HG03442 (cell line): ENCODE measurements at regions not wholly inside any gene's neighbourhood (a gene's known extent, or its start where the extent isn't known, plus 50 kb on each side); places are given as distances from the start of the nearest gene placed in this dataset.
"Not testable (repeated sequence)": the region's sequence is repeated elsewhere in the genome, so short reads cannot be mapped to it uniquely, and the experiment has no call there.

Experiments
- ATAC-seq: cut with Tn5 transposase; IDR thresholded peaks from one replicate; pipeline ENCODE4 v1.9.1; 2021; ENCODE audit warnings: mild to moderate bottlenecking, moderate library complexity; ENCODE audit not compliant: unreplicated experiment

DNA sequence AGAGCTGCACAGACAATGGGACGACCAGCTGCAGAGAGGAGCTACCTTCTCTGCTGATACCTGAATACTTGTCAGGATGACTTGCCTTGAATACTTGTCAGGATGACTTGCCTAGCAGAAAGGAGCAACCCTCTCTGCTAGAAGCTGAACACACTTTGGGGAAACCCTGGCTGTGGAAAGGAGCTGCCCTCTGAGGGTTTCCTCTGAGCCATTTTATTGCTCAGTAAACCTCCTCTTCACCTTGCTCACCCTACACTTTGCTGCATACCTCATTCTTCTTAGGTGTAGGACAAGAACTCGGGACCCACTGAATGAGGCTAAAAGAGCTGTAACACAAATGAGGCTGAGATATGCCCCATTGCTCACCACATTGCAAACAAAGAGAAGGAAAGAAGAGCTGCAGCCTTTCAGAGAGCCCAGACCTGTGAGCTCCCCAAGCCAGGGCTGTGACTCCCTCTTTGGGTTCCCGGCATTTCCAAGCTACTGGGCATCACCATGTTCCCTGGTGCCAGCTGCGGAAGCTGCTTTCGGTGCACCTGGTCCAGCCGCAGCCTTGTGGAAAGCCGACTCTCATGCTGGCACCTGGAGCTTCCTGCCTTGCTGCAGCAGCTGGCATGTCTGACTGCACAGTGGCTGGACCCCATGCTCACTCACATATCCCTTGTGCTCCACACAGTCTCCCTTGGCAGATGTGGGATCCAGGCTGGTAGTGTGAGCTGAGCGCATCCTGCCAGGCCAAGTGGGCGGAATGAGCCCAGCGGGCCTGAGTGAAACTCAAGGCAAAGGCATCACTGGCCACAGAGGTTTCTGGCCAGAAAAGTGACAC is 106.7 kb upstream of the AHI1 start:
- no peak for ATAC-seq

- ATAC-seq: no peak
Measured at GRCh38 chr6:135605278-135605790, 107.8 kb upstream of the AHI1 start.

DNA sequence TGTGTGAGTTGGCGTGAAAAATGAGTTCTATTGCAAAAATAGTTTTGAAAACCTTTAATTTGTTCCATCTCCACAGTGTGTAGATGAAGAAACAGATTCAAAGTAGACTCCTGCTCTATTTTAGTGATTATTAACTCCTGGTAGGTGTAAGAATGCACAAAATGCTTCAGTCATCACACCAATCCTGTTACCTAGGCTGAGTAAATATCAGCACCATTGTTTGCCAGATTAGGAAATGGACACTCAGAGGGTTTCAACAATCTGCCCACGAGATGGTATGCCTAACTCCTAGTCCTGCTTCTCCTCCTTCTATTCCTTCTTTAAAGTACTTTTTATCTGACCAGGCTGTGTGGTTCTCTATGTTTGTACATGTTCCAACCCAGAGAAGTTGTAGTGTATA is 108.9 kb upstream of the AHI1 start:
- no peak for ATAC-seq

GRCh38 chr6:135608031-135608430 is 110.5 kb upstream of the AHI1 start:
- ATAC-seq: no peak

DNA sequence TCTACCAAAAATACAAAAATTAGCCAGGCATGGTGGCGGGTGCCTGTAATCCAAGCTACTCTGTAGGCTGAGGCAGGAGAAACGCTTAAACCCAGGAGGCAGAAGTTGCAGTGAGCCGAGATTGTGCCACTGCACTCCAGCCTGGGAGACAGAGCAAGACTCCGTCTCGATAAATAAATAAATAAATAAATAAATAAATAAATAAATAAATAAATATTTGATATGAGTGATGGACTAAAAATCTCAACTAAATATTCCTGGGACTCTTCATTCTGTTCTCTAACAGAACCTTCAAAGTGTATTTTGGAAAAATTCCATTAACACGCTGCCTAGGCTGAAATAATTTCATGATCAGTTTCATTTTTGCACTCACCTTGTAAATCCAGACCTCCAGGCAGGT is 112.7 kb upstream of the AHI1 start:
- ATAC-seq: not testable (repeated sequence)

DNA sequence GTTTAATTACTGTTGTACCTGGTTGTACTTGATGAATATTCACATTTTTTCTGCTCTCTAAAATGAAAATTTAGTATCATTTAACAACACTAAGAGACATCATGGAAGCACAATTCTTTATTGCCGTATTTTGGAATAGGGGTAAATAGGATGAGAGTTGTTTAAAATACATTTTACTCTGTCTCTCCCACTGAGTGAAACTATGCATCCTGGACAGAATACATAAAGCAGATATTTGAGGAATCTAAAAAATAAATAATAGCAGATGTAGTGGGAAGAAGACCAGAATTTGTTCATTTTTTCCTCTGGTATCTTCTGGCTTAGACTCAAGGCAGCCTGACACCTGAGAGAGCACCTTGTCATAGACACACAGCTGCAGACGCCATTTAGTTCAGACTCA is 119.1 kb upstream of the AHI1 start:
- no peak for ATAC-seq

GRCh38 chr6:135617222-135617621 is 119.7 kb upstream of the AHI1 start:
- no peak for ATAC-seq

GRCh38 chr6:135622081-135622480 is 124.5 kb upstream of the AHI1 start:
- ATAC-seq: no peak

DNA sequence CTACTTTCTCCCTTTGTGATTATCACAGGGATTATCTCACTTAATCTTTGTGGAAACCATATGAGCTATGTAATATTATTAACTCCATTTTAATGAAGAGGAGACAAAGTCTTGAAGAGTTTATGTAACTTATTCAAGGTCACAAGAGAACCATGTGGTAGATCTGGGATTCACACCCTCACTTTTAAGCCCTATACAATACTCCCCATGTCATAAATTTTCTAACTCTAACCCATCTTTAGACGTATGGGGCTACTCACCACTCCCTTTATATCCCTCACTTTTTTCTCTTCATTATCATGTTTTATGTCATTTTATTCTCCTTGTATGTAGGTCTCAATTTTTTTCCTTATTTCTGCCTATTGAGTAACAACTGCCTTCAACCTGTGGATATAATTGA is 126.4 kb upstream of the AHI1 start:
- ATAC-seq: no peak

GRCh38 chr6:135624402-135625295 is 127.1 kb upstream of the AHI1 start:
- no peak for ATAC-seq

GRCh38 chr6:135626001-135626400 is 128.5 kb upstream of the AHI1 start:
- ATAC-seq: not testable (repeated sequence)

DNA sequence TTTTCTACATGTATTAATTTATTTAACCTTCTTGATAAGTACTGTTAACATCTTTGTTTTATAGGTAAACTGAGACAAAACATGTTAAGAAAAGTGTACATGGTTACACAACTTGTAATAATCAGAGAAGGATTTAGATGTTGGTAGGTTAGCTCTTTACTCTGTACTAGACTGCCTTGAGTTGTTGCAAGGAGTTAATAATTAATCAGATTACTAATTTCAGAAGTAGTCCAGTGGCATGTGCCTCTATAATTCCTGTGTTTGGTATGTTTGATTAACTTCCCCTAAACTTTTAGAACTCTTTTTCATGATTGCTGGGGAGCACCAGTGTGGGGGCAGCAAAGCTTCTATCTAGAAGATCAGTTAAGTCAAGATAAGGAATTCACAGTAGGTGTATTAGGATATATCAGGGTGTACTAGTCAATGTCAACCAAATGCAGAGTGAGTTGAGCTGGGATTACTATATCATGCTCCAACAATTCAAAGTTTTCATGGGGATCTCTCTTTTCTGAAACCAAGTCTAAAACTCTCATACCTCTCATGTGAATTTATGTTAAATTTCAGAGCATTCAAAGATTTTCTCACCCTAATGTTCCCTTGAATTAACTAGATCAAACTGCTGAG is 129.7 kb upstream of the AHI1 start:
- ATAC-seq: peak; percentile 47

- ATAC-seq: no peak
Measured at GRCh38 chr6:135630789-135631376, 133.3 kb upstream of the AHI1 start.

- ATAC-seq: no peak
Measured at GRCh38 chr6:135631821-135632220, 134.3 kb upstream of the AHI1 start.

- ATAC-seq: no peak
Measured at GRCh38 chr6:135633573-135633972, 136.0 kb upstream of the AHI1 start.

GRCh38 chr6:135637701-135638100 is 140.2 kb upstream of the AHI1 start:
- ATAC-seq: no peak

DNA sequence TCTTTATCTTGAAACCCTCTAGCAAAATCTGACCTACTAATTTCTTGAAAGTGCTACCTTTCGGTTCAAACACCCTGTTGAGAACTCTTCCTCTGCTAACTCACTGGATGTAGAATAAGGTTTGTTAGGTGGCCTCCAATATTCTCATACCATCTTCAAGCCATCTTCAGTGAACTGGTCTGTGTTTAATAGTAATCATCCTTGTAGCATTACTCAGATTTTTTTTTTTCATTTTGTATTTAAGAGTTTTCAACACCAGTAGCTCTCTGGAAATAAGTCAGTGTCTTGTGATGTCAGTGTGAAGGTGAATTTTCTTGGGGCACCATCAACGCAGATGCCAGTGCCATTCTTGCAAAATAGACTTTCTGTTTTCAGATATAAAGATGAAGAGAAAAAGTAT is 140.6 kb upstream of the AHI1 start:
- no peak for ATAC-seq

- no peak for ATAC-seq
Measured at GRCh38 chr6:135640048-135640447, 142.5 kb upstream of the AHI1 start.

DNA sequence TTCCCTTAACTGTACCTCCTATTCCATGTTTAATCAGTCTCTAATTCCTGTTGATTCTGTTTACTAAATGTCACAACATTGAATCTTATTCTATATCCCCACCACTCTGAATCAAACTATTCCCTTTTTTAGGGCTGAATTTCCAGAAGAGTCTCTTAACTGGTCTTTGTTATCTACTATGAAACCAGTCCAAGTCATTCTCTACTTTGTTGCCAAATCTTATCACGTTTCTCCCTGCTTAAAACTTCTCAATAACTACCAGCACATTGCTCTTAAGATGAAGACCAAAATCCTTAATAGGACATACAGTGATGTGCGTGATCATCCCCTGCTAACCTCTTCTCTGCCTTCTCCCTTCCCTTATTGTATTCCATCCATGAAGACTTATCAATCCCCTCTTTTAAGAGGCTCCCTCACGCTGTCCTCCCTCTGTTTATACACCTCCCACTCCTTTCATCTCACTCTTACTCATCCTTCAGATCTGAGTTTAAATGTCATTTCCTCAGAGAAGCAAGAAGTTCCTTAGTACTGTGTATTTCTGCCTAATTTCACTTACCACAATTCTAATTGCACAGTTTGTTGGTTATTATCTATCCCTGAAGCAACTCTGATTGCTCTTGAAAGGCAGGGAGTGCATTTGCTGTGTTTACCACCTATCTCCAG is 143.0 kb upstream of the AHI1 start:
- ATAC-seq: peak; percentile 81

DNA sequence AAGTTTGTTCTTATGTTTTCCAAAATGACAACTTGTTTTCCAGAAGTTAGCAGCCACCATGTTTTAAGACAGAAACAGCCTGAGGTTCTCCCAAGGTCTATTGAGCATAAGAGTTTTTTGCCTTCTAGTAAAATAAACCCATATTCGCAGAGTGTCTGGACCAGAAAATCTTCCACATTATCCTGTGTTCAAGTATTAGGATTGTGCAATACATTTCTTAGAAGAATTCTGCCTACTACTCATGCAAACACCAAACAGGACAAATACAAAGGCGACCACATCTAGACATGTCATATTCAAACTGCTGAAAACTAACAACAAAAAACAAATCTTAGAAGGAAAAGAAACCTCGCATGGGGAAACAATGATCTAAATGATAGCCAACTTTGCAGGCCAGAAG is 145.4 kb upstream of the AHI1 start:
- no peak for ATAC-seq
